K562 (cell line): ENCODE measurements at regions not wholly inside any gene's neighbourhood (a gene's known extent, or its start where the extent isn't known, plus 50 kb on each side); places are given as distances from the start of the nearest gene placed in this dataset.

Experiments used
- ATAC-seq: fragments of 200-7000 bp; cut with Tn5 transposase; 3 replicates; pipeline ENCODE4 v1.9.1; 2020; ENCODE audit warnings: moderate library complexity
- BruUV-seq: library from RNA; stranded (reverse); fragments of 400-500 nt; replicated peaks from 2 replicates; lab custom pipeline; 2021; lab: Mats Ljungman, UMichigan
- CTCF ChIA-PET: fragments of 300-600 bp; formaldehyde crosslinking; extraction: SDS; loops from one replicate; lab custom pipeline; 2021; ENCODE audit warnings: low intra/inter-chr PET ratio; lab: Yijun Ruan, JAX
- POLR2A ChIA-PET: fragments of 300-600, 350-650 bp; sonication (Branson Sonifier 250); formaldehyde crosslinking; extraction: SDS; loops from one replicate; lab custom pipeline; 2021; ENCODE audit warnings: antibody characterized with exemption, inconsistent platforms; lab: Yijun Ruan, JAX
- DNase-seq, 4 experiments: peaks; one replicate each; pipeline versions ENCODE4 v3.0.0 to v3.0.0-alpha.2; 2011 to 2018; ENCODE audit warnings: low spot score in 3 of 4, mixed read lengths in 3 of 4; ENCODE audit errors: extremely low read depth in 1 of 4
- FAIRE-seq: peaks from 2 replicates; lab custom pipeline; 2011; peaks lifted over from hg19 to GRCh38; lab: Jason Lieb, UNC
- H2AFZ ChIP-seq: 2 replicates; pipeline ENCODE4 v1.6.0; 2011; ENCODE audit warnings: low read depth, low read length, control low read depth, inconsistent platforms
- H3K27ac ChIP-seq: fragments of 200-600 bp; 3 replicates; pipeline ENCODE4 v1.8.0; 2011; ENCODE audit warnings: low read depth, mild to moderate bottlenecking, control low read depth, inconsistent platforms, low read length, moderate library complexity, mixed read lengths; ENCODE audit errors: extremely low read depth
- H3K27me3 ChIP-seq, 2 experiments: fragments of 300-600 bp in 1 of 2; 2 replicates in 1 of 2; 3 replicates in 1 of 2; pipeline versions ENCODE4 v1.6.0 to v1.8.0; 2011; ENCODE audit warnings: inconsistent platforms in 2 of 2, low read length in 2 of 2, mild to moderate bottlenecking in 1 of 2, mixed read lengths in 1 of 2, moderate library complexity in 1 of 2; ENCODE audit not compliant: control insufficient read depth in 2 of 2, insufficient read depth in 2 of 2
- H3K36me3 ChIP-seq: fragments of 300-600 bp; 3 replicates; pipeline ENCODE4 v1.8.0; 2011; ENCODE audit warnings: mild to moderate bottlenecking, low read length, inconsistent platforms; ENCODE audit not compliant: control insufficient read depth, insufficient read depth
- H3K4me1 ChIP-seq, 2 experiments: fragments of 200-600 bp in 1 of 2; replicated peaks in 1 of 2; 2 replicates in 1 of 2; 3 replicates in 1 of 2; pipeline versions ENCODE4 v1.5.1 to v1.8.0; 2011; ENCODE audit warnings: inconsistent platforms in 2 of 2, low read length in 2 of 2, mild to moderate bottlenecking in 1 of 2, mixed read lengths in 1 of 2, moderate library complexity in 1 of 2; ENCODE audit not compliant: control insufficient read depth in 2 of 2, insufficient read depth in 2 of 2
- H3K4me2 ChIP-seq: 2 replicates; pipeline ENCODE4 v1.6.1; 2011; ENCODE audit warnings: low read length, control low read depth, inconsistent platforms, mixed read lengths; ENCODE audit not compliant: insufficient read depth
- H3K4me3 ChIP-seq: fragments of 200-600 bp; sonication (generic), shearing (Covaris generic); 2 replicates; pipeline ENCODE4 v1.5.1; 2016; ENCODE audit warnings: control low read depth, inconsistent platforms
- H3K79me2 ChIP-seq: fragments of 200-600 bp; 3 replicates; pipeline ENCODE4 v1.8.0; 2011; ENCODE audit warnings: low read length, inconsistent platforms; ENCODE audit not compliant: control insufficient read depth, insufficient read depth
- H3K9ac ChIP-seq, 2 experiments: 2 replicates each; pipeline versions ENCODE4 v1.6.0 to v1.6.1; 2011; ENCODE audit warnings: low read depth in 2 of 2, low read length in 2 of 2, control low read depth in 1 of 2, inconsistent platforms in 1 of 2, mild to moderate bottlenecking in 1 of 2, mixed read lengths in 1 of 2; ENCODE audit not compliant: insufficient read depth in 1 of 2
- H3K9me1 ChIP-seq: one replicate; pipeline ENCODE4 v1.6.0; 2011; ENCODE audit warnings: inconsistent platforms, mild to moderate bottlenecking, low read length, moderate library complexity; ENCODE audit not compliant: control insufficient read depth, insufficient read depth
- H3K9me3 ChIP-seq: replicated peaks from 2 replicates; pipeline ENCODE4 v1.5.1; 2011; ENCODE audit warnings: low read depth, low read length, inconsistent platforms; ENCODE audit not compliant: control insufficient read depth, insufficient read depth
- H4K20me1 ChIP-seq: replicated peaks from 2 replicates; pipeline ENCODE4 v1.6.1; 2011; ENCODE audit warnings: low read length, inconsistent platforms, mixed read lengths; ENCODE audit not compliant: control insufficient read depth, insufficient read depth
- CREBBP ChIP-seq: IDR thresholded peaks from one replicate; pipeline ENCODE4 v1.6.1; 2012; ENCODE audit warnings: low read depth, mild to moderate bottlenecking, control low read depth, inconsistent platforms, low read length
- ELF4 ChIP-seq: fragments of 450-650 bp; formaldehyde crosslinking; IDR thresholded peaks from 2 replicates; pipeline ENCODE4 v1.4.0; 2022; ENCODE audit warnings: missing genetic modification characterization
- HDAC6 ChIP-seq: IDR thresholded peaks from 2 replicates; pipeline ENCODE4 v1.6.1; 2012; ENCODE audit warnings: low read depth, mild to moderate bottlenecking, control low read depth, inconsistent platforms, low read length, moderate library complexity
- LARP7 ChIP-seq: fragments of 450-650 bp; IDR thresholded peaks from 2 replicates; pipeline ENCODE4 v1.6.1; 2016
- NCOA6 ChIP-seq: fragments of 450-650 bp; IDR thresholded peaks from 2 replicates; pipeline ENCODE4 v1.6.1; 2017; ENCODE audit warnings: mild to moderate bottlenecking
- SMAD4 ChIP-seq: fragments of 250-450 bp; sonication (Bioruptor Pico); conservative IDR thresholded peaks from 2 replicates; pipeline ENCODE4 v1.8.0; 2021; ENCODE audit warnings: inconsistent platforms, mild to moderate bottlenecking, moderate library complexity
- TGIF2 ChIP-seq: sonication (generic); formaldehyde crosslinking; IDR thresholded peaks from 2 replicates; pipeline ENCODE4 v1.8.1; 2022; ENCODE audit warnings: mild to moderate bottlenecking, missing genetic modification reagents, moderate library complexity
- ZKSCAN3 ChIP-seq: fragments of 250-450 bp; sonication (Bioruptor Pico); IDR thresholded peaks from 2 replicates; pipeline ENCODE4 v1.4.0; 2020
- ZNF436 ChIP-seq: fragments of 250-450, 450-650 bp; sonication (Bioruptor Pico); formaldehyde crosslinking; IDR thresholded peaks from 2 replicates; pipeline ENCODE4 v1.7.0; 2020; ENCODE audit warnings: mild to moderate bottlenecking
- ZNF57 ChIP-seq: fragments of 450-650 bp; formaldehyde crosslinking; IDR thresholded peaks from 2 replicates; pipeline ENCODE4 v1.4.0; 2020; ENCODE audit warnings: mild to moderate bottlenecking, moderate library complexity
- WGBS: fragments of 100-300 bp; shearing (Covaris generic); methylation state at CpG from one replicate; pipeline ENCODE4 v1.1.6; 2016; ENCODE audit warnings: low coverage, mixed read lengths; ENCODE audit not compliant: insufficient coverage; ENCODE audit errors: missing lambda C conversion rate; 5-methylcytosine and 5-hydroxymethylcytosine counted together
- in situ Hi-C: fragments of 300-500 bp; cut with MboI; formaldehyde crosslinking; loops from 4 replicates; pipeline ENCODE4 v1.15.0; 2018; ENCODE audit warnings: inconsistent platforms, mixed read lengths
- intact Hi-C: fragments of 100-400 bp; cut with micrococcal nuclease; formaldehyde crosslinking; loops from 2 replicates; pipeline ENCODE4 v1.14.2; 2022

GRCh38 chr2:225989809-225990208 is 590.3 kb downstream of the NYAP2 start:
- no peak for ATAC-seq
- TF ChIP-seq ELF4 (CRISPR knock-in tag) (no peak), NCOA6 (no peak), HDAC6 (no peak), LARP7 (no peak), SMAD4 (CRISPR knock-in tag) (no peak), TGIF2 (no peak), CREBBP (no peak), ZNF436 (CRISPR knock-in tag) (no peak), ZKSCAN3 (no peak), ZNF57 (no peak)
- TF ChIP-seq, all 486 proteins: peak for 0
- in situ Hi-C loops (no loop called here), intact Hi-C loops (no loop called here)
- FAIRE-seq: no peak
- H3K36me3 ChIP-seq: no peaks in the 10 kb centered on the region
- ChIA-PET CTCF (no interaction called here), POLR2A (no interaction called here)
- H3K27me3 ChIP-seq: no peaks in the 10 kb centered on the region
- no peak for DNase-seq
- H3K27ac ChIP-seq: no peak overlapping the region
- no peak overlapping the region for H3K4me2 ChIP-seq
- no TSS peak for BruUV-seq
- H3K4me3 ChIP-seq: no peak overlapping the region
- no peaks in the 10 kb centered on the region for H3K9me3 ChIP-seq
- H3K79me2 ChIP-seq: no peaks in the 10 kb centered on the region
- no peaks in the 10 kb centered on the region for H3K9me1 ChIP-seq
- H3K4me1 ChIP-seq: no peaks in the 10 kb centered on the region
- H3K9ac ChIP-seq: no peak overlapping the region
- 3% methylated on average over 3 of the region's 4 CpGs for WGBS
- no peak overlapping the region for H2AFZ ChIP-seq
- no peaks in the 10 kb centered on the region for H4K20me1 ChIP-seq

GRCh38 chr2:225980372-225980771 is 580.9 kb downstream of the NYAP2 start:
- Histone ChIP-seq H3K36me3 (no peaks in the 10 kb centered on the region), H3K9me1 (no peaks in the 10 kb centered on the region), H3K27me3 (no peaks in the 10 kb centered on the region), H3K9ac (no peak overlapping the region), H3K4me3 (no peak overlapping the region), H2AFZ (no peak overlapping the region), H3K27ac (no peak overlapping the region), H3K9me3 (no peaks in the 10 kb centered on the region), H3K79me2 (no peaks in the 10 kb centered on the region), H3K4me2 (no peak overlapping the region), H3K4me1 (no peaks in the 10 kb centered on the region), H4K20me1 (no peaks in the 10 kb centered on the region)
- 0% methylated on average over 1 of the region's 7 CpGs for WGBS
- ATAC-seq (no peak), FAIRE-seq (no peak), DNase-seq (no peak)
- in situ Hi-C loops (no loop called here), intact Hi-C loops (no loop called here)
- BruUV-seq: no TSS peak
- CTCF ChIA-PET: no interaction called here
- POLR2A ChIA-PET: no interaction called here
